NCI-H82 treated with DMSO at 0.1 percent for 48 hours (cell line): ENCODE measurements at regions not wholly inside any gene's neighbourhood (a gene's known extent, or its start where the extent isn't known, plus 50 kb on each side); places are given as distances from the start of the nearest gene placed in this dataset.

Experiments used
- DNase-seq: peaks from one replicate; lab custom pipeline; 2025; ENCODE audit not compliant: unreplicated experiment; lab: John Stamatoyannopoulos, UW

DNA sequence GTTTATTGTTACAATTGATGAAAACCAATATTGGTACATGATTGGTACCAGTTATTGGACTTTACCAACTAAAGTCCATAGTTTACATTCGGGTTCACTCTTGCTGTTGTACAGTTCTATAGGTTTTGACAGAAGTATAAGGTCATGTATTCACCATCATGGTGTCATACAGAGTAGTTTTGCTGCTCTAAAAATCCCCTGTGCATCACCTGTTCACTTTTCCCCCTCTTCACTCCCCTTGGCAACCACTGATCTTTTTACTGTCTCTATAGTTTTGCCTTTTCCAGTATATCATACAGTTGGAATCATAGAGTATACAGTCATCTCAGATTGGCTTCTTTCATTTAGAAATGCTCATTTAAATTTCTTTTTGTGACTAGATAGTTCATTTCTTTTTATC lies 51.2 kb upstream of the MED4 start:
- DNase-seq = no peak
